Panc1 (cell line): ENCODE measurements at regions not wholly inside any gene's neighbourhood (a gene's known extent, or its start where the extent isn't known, plus 50 kb on each side); places are given as distances from the start of the nearest gene placed in this dataset.

Experiments used
- CTCF ChIP-seq: fragments of 450-650 bp; IDR thresholded peaks from 2 replicates; pipeline ENCODE4 v1.5.1; 2017; ENCODE audit warnings: mild to moderate bottlenecking
- POLR2AphosphoS5 ChIP-seq: IDR thresholded peaks from 2 replicates; pipeline ENCODE4 v1.6.1; 2012; ENCODE audit warnings: mild to moderate bottlenecking, low read depth, low read length, moderate library complexity
- SIN3A ChIP-seq: IDR thresholded peaks from 2 replicates; pipeline ENCODE4 v1.6.1; 2012; ENCODE audit warnings: low read depth, mild to moderate bottlenecking, low read length, moderate library complexity, borderline replicate concordance; ENCODE audit not compliant: insufficient read depth
- TCF7L2 ChIP-seq: IDR thresholded peaks from 2 replicates; pipeline ENCODE4 v1.6.1; 2011; ENCODE audit warnings: mild to moderate bottlenecking, low read depth, low read length, inconsistent platforms
- TF ChIP-seq, protein P1 (sequence below), 2 experiments: IDR thresholded peaks; 2 replicates each; pipeline ENCODE4 v1.6.1; 2011 to 2012; ENCODE audit warnings: low read depth in 2 of 2, control low read depth in 1 of 2, low read length in 1 of 2, mild to moderate bottlenecking in 1 of 2, moderate library complexity in 1 of 2; ENCODE audit not compliant: insufficient read depth in 1 of 2

- no peak for TF ChIP-seq CTCF
- TF ChIP-seq, protein P1, sequence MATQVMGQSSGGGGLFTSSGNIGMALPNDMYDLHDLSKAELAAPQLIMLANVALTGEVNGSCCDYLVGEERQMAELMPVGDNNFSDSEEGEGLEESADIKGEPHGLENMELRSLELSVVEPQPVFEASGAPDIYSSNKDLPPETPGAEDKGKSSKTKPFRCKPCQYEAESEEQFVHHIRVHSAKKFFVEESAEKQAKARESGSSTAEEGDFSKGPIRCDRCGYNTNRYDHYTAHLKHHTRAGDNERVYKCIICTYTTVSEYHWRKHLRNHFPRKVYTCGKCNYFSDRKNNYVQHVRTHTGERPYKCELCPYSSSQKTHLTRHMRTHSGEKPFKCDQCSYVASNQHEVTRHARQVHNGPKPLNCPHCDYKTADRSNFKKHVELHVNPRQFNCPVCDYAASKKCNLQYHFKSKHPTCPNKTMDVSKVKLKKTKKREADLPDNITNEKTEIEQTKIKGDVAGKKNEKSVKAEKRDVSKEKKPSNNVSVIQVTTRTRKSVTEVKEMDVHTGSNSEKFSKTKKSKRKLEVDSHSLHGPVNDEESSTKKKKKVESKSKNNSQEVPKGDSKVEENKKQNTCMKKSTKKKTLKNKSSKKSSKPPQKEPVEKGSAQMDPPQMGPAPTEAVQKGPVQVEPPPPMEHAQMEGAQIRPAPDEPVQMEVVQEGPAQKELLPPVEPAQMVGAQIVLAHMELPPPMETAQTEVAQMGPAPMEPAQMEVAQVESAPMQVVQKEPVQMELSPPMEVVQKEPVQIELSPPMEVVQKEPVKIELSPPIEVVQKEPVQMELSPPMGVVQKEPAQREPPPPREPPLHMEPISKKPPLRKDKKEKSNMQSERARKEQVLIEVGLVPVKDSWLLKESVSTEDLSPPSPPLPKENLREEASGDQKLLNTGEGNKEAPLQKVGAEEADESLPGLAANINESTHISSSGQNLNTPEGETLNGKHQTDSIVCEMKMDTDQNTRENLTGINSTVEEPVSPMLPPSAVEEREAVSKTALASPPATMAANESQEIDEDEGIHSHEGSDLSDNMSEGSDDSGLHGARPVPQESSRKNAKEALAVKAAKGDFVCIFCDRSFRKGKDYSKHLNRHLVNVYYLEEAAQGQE (IDR thresholded peaks at IDR 0.05; ENCODE audit: insufficient read depth in 1 of 2, low read depth in 2 of 2, low read length in 1 of 2): no peak
- TF ChIP-seq POLR2AphosphoS5: no peak
- TF ChIP-seq SIN3A: no peak
- no peak for TF ChIP-seq TCF7L2
Measured at GRCh38 chr13:111399334-111399733, 78.9 kb downstream of the TEX29 start.
